Type B pancreatic cell (in vitro differentiated cells): ENCODE measurements at regions not wholly inside any gene's neighbourhood (a gene's known extent, or its start where the extent isn't known, plus 50 kb on each side); places are given as distances from the start of the nearest gene placed in this dataset.

Experiments used
- DNase-seq: peaks from one replicate; pipeline ENCODE4 v3.0.0; 2021; ENCODE audit warnings: mixed read lengths; ENCODE audit not compliant: unreplicated experiment; ENCODE audit errors: extremely low spot score
- H3K27ac Mint-ChIP-seq: 2 replicates; pipeline ENCODE4 v1.8.0; 2021; ENCODE audit warnings: mild to moderate bottlenecking, mixed read lengths
- H3K27me3 Mint-ChIP-seq: 2 replicates; pipeline ENCODE4 v1.8.0; 2021; ENCODE audit warnings: mixed read lengths
- H3K36me3 Mint-ChIP-seq: 2 replicates; pipeline ENCODE4 v1.8.0; 2021; ENCODE audit warnings: mixed read lengths
- H3K4me1 Mint-ChIP-seq: one replicate; pipeline ENCODE4 v1.8.0; 2021; ENCODE audit warnings: mixed read lengths; ENCODE audit not compliant: unreplicated experiment
- H3K4me3 Mint-ChIP-seq: 2 replicates; pipeline ENCODE4 v1.8.0; 2021; ENCODE audit warnings: mild to moderate bottlenecking, mixed read lengths
- H3K9me3 Mint-ChIP-seq: 2 replicates; pipeline ENCODE4 v1.8.0; 2021; ENCODE audit warnings: mixed read lengths
- TF ChIP-seq, protein P1 (sequence below): fragments of 200-600 bp; sonication (generic); conservative IDR thresholded peaks from 2 replicates; pipeline ENCODE4 v1.5.0; 2021; ENCODE audit warnings: antibody characterized with exemption, mild to moderate bottlenecking

DNA sequence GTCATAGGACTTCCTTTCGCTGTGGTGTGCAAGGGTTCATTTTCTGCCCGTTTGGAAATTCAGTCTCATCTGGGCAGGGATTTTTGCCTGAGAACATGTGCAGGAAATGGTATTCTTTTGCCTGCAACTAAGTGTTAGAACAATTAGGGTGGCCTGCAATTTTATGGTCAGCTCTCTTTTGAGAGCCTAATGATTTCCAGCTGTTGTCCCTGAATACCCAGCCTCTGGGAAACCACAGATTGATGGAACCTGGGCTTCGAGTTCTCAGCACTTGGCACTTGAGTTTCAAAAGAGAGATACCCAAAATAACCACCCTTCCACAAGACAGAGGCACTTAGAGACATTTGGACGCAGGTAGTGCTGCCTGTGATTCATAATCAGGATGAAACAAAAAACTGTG lies 217.2 kb upstream of the FOXA2 start:
- peaks cover 51% of the 10 kb centered on the region for H3K27me3 Mint-ChIP-seq
- H3K4me3 Mint-ChIP-seq, result no peak overlapping the region
- H3K27ac Mint-ChIP-seq, result no peak overlapping the region
- DNase-seq, result no peak
- peaks cover 29% of the 10 kb centered on the region for H3K4me1 Mint-ChIP-seq
- TF ChIP-seq, protein P1, sequence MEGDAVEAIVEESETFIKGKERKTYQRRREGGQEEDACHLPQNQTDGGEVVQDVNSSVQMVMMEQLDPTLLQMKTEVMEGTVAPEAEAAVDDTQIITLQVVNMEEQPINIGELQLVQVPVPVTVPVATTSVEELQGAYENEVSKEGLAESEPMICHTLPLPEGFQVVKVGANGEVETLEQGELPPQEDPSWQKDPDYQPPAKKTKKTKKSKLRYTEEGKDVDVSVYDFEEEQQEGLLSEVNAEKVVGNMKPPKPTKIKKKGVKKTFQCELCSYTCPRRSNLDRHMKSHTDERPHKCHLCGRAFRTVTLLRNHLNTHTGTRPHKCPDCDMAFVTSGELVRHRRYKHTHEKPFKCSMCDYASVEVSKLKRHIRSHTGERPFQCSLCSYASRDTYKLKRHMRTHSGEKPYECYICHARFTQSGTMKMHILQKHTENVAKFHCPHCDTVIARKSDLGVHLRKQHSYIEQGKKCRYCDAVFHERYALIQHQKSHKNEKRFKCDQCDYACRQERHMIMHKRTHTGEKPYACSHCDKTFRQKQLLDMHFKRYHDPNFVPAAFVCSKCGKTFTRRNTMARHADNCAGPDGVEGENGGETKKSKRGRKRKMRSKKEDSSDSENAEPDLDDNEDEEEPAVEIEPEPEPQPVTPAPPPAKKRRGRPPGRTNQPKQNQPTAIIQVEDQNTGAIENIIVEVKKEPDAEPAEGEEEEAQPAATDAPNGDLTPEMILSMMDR, result no peak
- no peaks in the 10 kb centered on the region for H3K36me3 Mint-ChIP-seq
- no peaks in the 10 kb centered on the region for H3K9me3 Mint-ChIP-seq

DNA sequence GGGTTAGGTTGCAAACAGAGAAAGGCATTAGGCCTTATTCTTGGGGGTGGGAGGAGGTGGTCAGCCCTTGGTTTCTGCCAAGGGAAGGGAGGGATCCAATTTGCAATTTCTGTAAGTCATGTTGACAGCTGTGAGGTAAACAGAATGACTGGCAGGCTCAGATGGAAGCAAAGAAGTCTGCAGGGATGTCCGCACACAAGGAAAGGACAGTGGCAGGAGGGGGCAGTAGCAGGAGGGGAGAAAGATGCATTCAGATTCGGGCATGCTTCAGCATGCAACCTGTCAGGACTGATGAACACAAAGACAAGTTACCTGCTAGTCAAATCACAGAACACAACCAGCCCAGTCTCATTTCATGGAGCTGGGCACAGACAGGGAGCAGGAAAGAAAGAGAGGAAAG lies 217.9 kb upstream of the FOXA2 start:
- Mint-ChIP-seq H3K27ac (peak overlapping the region; percentile 10), H3K9me3 (no peaks in the 10 kb centered on the region), H3K4me1 (peaks cover 32% of the 10 kb centered on the region), H3K4me3 (no peak overlapping the region), H3K36me3 (no peaks in the 10 kb centered on the region), H3K27me3 (peaks cover 55% of the 10 kb centered on the region)
- TF ChIP-seq, protein P1, result no peak
- DNase-seq, result no peak

DNA sequence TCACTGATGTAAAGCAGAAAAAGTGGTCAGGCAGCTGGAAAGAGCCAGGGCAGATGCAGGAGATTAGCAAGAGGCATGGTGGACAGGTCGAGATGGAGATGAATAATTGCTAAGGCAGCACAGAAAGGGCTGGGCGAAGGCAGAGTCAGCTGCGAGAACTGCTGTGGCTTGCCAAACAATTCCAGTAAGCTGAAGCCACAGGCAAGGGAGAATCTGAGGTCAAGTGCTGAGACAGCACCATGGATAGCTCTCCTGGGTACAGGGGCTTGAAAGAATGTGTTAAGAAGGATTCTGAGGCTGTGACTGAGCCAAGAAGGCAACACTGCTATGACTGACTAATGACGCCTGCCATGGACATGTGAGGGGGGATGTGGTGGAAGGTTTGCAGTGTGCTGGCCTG lies 220.8 kb upstream of the FOXA2 start:
- H3K4me1 Mint-ChIP-seq, result peaks cover 42% of the 10 kb centered on the region
- H3K27me3 Mint-ChIP-seq, result peaks cover 48% of the 10 kb centered on the region
- H3K27ac Mint-ChIP-seq, result no peak overlapping the region
- H3K36me3 Mint-ChIP-seq, result no peaks in the 10 kb centered on the region
- H3K4me3 Mint-ChIP-seq, result peak overlapping the region; percentile 15
- DNase-seq, result no peak
- H3K9me3 Mint-ChIP-seq, result peaks cover 4% of the 10 kb centered on the region
- TF ChIP-seq, protein P1, result no peak

DNA sequence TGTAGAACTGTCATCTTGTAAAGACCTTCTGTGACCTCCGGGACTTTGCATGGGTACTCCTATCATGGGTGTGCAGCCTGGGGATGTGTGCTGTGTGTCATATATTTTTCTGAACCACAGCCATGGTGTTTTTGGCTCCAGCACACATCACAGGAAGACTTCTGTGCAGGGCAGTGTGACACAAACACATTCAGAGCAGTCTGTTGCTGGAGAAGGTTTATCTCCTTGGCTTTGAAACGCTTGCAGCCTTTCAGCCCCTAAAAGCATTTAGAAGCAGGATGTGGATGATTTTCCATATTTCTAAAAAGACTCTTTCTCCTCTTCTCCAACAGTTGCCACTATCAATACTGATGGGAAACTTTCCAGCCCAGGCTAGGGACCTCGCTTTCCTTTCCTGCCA lies 221.6 kb upstream of the FOXA2 start:
- peaks cover 4% of the 10 kb centered on the region for H3K9me3 Mint-ChIP-seq
- DNase-seq, result no peak
- TF ChIP-seq, protein P1, result no peak

DNA sequence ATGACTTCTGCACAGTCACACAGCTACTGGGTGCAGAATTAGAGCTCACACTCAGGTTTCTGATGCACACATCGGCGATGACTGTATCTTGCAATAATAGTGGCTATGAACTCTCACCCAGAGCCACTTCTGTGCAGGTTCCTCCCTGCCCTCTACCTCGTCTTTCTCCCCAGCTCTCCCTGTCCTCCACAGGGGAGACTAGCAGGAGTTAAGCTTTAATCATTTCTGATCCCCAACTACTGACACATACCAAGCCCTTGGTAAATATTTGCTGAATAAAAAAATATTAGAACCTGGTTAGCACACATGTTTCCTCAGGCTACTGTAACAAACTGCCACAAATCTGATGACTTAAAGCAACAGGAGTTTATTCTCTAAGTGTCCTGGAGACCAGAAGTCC lies 222.7 kb upstream of the FOXA2 start:
- H3K36me3 Mint-ChIP-seq, result no peaks in the 10 kb centered on the region
- peaks cover 46% of the 10 kb centered on the region for H3K27me3 Mint-ChIP-seq
- TF ChIP-seq, protein P1, result no peak
- peak overlapping the region; percentile 41 for H3K27ac Mint-ChIP-seq
- peaks cover 4% of the 10 kb centered on the region for H3K9me3 Mint-ChIP-seq
- no peak for DNase-seq
- H3K4me1 Mint-ChIP-seq, result peaks cover 42% of the 10 kb centered on the region
- no peak overlapping the region for H3K4me3 Mint-ChIP-seq

More for the DNA sequence above, 221.6 kb upstream of the FOXA2 start:
- Mint-ChIP-seq H3K4me3 (no peak overlapping the region), H3K27ac (no peak overlapping the region), H3K4me1 (peaks cover 42% of the 10 kb centered on the region), H3K27me3 (peaks cover 45% of the 10 kb centered on the region), H3K36me3 (no peaks in the 10 kb centered on the region)
